Brain microvascular endothelial cell (primary cell): ENCODE measurements at regions not wholly inside any gene's neighbourhood (a gene's known extent, or its start where the extent isn't known, plus 50 kb on each side); places are given as distances from the start of the nearest gene placed in this dataset.

Experiments
- DNase-seq: peaks from one replicate; pipeline ENCODE4 v3.0.0-alpha.2; 2020
- H3K27ac ChIP-seq: fragments of 250-450 bp; sonication (Bioruptor Pico); 2 replicates; pipeline ENCODE4 v1.5.1; 2020; ENCODE audit warnings: mild to moderate bottlenecking, moderate library complexity
- H3K27me3 ChIP-seq: fragments of 250-450 bp; sonication (Bioruptor Pico); replicated peaks from 2 replicates; pipeline ENCODE4 v1.5.1; 2020; ENCODE audit warnings: mild to moderate bottlenecking
- H3K36me3 ChIP-seq: fragments of 250-450 bp; sonication (Bioruptor Pico); replicated peaks from 2 replicates; pipeline ENCODE4 v1.5.1; 2020; ENCODE audit warnings: mild to moderate bottlenecking
- H3K4me3 ChIP-seq: 2 replicates; pipeline ENCODE4 v1.5.1; 2011; ENCODE audit warnings: low read depth, mild to moderate bottlenecking, control low read depth, low read length, moderate library complexity
- in situ Hi-C: cut with HindIII; loops from 2 replicates; pipeline ENCODE4 v1.10.0; 2017; ENCODE audit warnings: low sequenced_read_pairs, low pct_ligation_motif_present
- TF ChIP-seq, protein P1 (sequence below): IDR thresholded peaks from 2 replicates; pipeline ENCODE4 v1.5.1; 2011; ENCODE audit warnings: low read depth, mild to moderate bottlenecking, moderate library complexity, low read length, control low read depth, inconsistent platforms; ENCODE audit errors: missing control alignments

DNA sequence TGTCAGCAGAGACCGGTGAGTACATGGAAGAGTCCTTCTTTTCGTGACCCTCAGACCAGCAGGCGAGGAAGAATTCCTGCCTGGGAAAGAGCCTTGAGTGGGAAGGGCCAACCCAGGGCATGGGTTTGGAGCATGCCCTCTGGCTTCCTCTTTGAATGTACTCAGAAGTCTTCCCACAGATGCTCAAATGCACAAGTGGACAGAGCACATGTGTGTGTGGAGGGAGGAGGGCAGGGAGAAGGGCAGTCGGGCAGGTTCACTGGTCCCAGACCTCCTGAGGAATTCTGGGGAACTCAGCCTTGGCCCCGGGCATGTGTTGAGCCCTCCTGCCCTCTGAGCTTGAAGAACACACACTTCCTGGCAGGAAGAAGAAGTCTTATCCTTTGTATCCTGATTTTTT is 63.2 kb upstream of the HELT start:
- Histone ChIP-seq H3K27me3 (no peaks in the 10 kb centered on the region), H3K4me3 (no peak overlapping the region), H3K27ac (no peak overlapping the region), H3K36me3 (no peaks in the 10 kb centered on the region)
- in situ Hi-C loops, result no loop called here
- DNase-seq, result no peak
- TF ChIP-seq, protein P1, sequence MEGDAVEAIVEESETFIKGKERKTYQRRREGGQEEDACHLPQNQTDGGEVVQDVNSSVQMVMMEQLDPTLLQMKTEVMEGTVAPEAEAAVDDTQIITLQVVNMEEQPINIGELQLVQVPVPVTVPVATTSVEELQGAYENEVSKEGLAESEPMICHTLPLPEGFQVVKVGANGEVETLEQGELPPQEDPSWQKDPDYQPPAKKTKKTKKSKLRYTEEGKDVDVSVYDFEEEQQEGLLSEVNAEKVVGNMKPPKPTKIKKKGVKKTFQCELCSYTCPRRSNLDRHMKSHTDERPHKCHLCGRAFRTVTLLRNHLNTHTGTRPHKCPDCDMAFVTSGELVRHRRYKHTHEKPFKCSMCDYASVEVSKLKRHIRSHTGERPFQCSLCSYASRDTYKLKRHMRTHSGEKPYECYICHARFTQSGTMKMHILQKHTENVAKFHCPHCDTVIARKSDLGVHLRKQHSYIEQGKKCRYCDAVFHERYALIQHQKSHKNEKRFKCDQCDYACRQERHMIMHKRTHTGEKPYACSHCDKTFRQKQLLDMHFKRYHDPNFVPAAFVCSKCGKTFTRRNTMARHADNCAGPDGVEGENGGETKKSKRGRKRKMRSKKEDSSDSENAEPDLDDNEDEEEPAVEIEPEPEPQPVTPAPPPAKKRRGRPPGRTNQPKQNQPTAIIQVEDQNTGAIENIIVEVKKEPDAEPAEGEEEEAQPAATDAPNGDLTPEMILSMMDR, result no peak

DNA sequence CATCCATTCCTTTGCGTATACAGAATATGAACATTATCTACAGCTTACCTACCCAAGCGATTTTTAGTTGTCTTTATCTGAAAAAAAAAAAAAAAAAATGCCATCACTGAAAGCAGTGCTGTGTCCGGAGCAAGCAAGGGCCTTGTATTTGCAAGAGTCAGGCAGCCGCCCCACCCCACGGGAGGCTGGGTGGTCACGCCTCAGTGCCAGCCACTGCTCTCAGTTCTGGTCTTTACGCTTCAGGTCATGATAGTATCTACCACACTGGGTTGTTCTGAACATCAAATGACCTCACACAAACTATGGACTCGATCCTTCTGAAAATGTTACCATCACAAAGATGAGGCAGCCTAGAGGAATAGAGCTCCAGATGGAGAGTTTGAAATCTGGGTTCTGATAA is 62.7 kb upstream of the HELT start:
- in situ Hi-C loops, result no loop called here
- DNase-seq, result no peak
- Histone ChIP-seq H3K27me3 (no peaks in the 10 kb centered on the region), H3K27ac (no peak overlapping the region), H3K4me3 (no peak overlapping the region), H3K36me3 (no peaks in the 10 kb centered on the region)
- TF ChIP-seq, protein P1, result no peak

DNA sequence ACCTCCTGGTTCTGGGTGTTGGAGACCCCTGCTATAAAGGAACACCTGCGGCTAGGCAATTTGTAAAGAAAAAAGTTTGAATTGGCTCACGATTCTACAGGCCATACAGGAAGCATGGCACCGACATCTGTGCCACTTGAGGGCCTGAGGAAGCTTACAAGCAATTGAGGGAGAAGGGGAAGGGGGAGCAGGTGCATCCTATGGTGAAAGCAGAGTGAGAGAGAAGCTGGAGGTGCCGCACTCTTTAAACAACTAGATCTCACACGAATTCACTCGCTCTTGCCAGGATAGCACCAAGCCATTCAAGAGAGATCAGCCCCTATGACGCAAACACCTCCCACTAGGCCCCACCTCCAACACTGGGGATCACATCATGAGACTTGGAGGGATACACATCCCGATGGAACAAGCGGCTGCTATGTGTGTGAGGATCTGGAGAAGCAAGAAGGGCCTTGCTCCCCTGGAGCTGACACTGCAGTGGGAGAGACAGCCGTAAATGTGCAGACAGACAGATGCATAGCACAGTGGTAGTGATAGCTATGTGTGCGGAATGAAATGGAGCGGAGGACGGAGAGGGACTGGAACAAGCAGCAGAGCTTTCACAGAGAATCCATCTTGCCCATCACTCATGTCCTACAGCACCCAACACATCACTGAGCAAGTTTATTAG is 60.7 kb upstream of the HELT start:
- no peaks in the 10 kb centered on the region for H3K27me3 ChIP-seq
- no peak overlapping the region for H3K4me3 ChIP-seq
- no peak overlapping the region for H3K27ac ChIP-seq
- no peak for DNase-seq
- H3K36me3 ChIP-seq, result no peaks in the 10 kb centered on the region
- TF ChIP-seq, protein P1, result no peak
- in situ Hi-C loops, result no loop called here

DNA sequence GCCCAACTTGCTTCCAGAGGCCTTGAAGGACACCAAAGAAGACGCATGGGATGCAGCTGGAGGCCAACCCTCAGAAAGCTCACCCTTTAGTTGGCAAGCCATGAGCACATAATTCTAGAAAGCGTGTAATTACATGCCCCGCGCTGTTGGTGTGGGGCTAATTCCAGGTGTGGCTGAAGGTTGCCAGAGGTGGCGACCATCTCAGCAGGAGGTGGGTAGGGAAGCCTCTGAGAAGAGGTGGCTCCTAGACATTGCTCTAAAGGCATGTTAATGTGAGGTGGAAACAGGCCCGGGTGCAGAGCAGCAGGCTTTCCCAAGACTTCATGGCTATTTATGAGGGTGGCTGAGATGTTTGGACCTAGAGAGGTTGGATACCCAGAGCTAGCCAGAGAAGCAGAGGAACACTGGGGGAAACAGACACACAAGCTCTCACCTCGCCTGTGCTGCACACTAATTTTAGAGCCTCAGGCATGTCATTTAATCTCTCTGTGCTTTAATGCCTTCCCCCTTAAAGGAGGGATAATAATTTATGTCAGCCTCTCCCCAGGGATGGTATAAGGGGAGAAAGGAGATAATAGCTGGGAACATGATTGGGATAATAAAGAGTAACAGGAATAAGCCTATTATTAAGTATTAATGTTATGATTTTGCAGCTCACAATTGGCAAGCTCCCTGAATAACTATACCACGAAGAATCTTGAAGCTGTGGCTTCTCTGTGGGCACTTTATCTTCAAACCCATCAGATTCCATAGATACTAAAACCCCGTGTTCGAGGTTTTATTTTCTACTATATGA is 60.0 kb upstream of the HELT start:
- TF ChIP-seq, protein P1, result no peak
- H3K27ac ChIP-seq, result no peak overlapping the region
- no peaks in the 10 kb centered on the region for H3K36me3 ChIP-seq
- in situ Hi-C loops, result no loop called here
- DNase-seq, result no peak
- no peaks in the 10 kb centered on the region for H3K27me3 ChIP-seq
- H3K4me3 ChIP-seq, result no peak overlapping the region

DNA sequence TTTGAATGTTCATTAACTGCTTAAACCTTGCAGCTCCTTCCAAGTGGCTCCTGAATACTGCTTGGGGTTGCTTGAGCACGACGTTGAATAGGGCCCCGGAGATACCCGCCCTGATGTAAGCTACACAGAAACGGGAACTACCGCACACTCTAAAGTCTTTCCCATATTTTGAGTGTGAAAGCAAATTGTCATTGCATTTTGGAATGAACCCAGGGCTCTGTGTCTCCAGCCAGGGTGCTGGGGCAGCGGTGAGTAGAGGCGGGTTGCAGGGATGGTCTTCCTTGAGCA is 59.4 kb upstream of the HELT start:
- H3K27ac ChIP-seq, result no peak overlapping the region
- DNase-seq, result no peak
- in situ Hi-C loops, result no loop called here
- no peak overlapping the region for H3K4me3 ChIP-seq
- no peaks in the 10 kb centered on the region for H3K27me3 ChIP-seq
- H3K36me3 ChIP-seq, result no peaks in the 10 kb centered on the region
- TF ChIP-seq, protein P1, result no peak

DNA sequence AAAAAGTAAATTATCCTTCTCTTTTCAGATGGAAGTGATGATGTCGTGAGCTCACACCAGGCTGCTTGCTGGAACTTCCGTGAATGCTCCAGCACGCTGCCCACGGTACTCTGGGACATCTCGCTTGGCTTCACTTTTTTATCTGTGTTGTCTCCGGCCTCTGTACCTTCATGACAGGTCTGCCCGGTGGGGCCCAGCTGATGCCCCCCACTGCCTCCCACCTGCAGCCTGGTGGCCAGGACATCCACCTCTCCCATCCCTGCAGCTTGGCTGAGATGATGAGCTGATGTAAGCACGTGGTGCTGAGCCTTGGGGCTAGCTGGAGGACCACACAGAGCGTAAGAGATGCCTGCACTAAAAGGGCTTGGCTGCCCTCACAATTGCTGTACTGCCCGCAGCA is 59.0 kb upstream of the HELT start:
- Histone ChIP-seq H3K27me3 (no peaks in the 10 kb centered on the region), H3K4me3 (no peak overlapping the region), H3K27ac (no peak overlapping the region), H3K36me3 (no peaks in the 10 kb centered on the region)
- in situ Hi-C loops, result no loop called here
- TF ChIP-seq, protein P1, result no peak
- no peak for DNase-seq
